ENCODE measurements at regions not wholly inside any gene's neighbourhood (a gene's known extent, or its start where the extent isn't known, plus 50 kb on each side); places are given as distances from the start of the nearest gene placed in this dataset.

GRCh38 chr3:28649266-28649665 is 300.6 kb upstream of the AZI2 start:
- DNase-seq, result no peak

GRCh38 chr3:28651159-28651558 is 302.5 kb upstream of the AZI2 start:
- no peak for DNase-seq

- DNase-seq, result no peak
These were observed 315.5 kb upstream of the AZI2 start for GRCh38 chr3:28664123-28664522.

GRCh38 chr3:28667646-28668621 is 319.3 kb upstream of the AZI2 start:
- DNase-seq, result no peak

- DNase-seq, result no peak
These were observed 321.2 kb upstream of the AZI2 start for GRCh38 chr3:28669870-28670269.

GRCh38 chr3:28672406-28672805 is 323.8 kb upstream of the AZI2 start:
- no peak for DNase-seq

GRCh38 chr3:28673446-28673845 is 324.8 kb upstream of the AZI2 start:
- DNase-seq, result no peak

GRCh38 chr3:28674212-28674611 is 325.6 kb upstream of the AZI2 start:
- no peak for DNase-seq

GRCh38 chr3:28677581-28677980 is 329.0 kb upstream of the AZI2 start:
- no peak for DNase-seq

- DNase-seq, result no peak
These were observed 329.5 kb upstream of the AZI2 start for GRCh38 chr3:28678086-28678485.

- DNase-seq, result no peak
These were observed 331.4 kb upstream of the AZI2 start for GRCh38 chr3:28680050-28680449.

- DNase-seq, result no peak
These were observed 333.5 kb upstream of the AZI2 start for GRCh38 chr3:28682121-28682520.

GRCh38 chr3:28690176-28690575 is 341.6 kb upstream of the AZI2 start:
- DNase-seq, result no peak

- no peak for DNase-seq
These were observed 350.1 kb upstream of the AZI2 start for GRCh38 chr3:28698706-28699105.

GRCh38 chr3:28699283-28699682 is 350.7 kb upstream of the AZI2 start:
- no peak for DNase-seq

GRCh38 chr3:28700728-28701127 is 352.1 kb upstream of the AZI2 start:
- DNase-seq, result no peak

GRCh38 chr3:28703843-28704242 is 355.2 kb upstream of the AZI2 start:
- no peak for DNase-seq

GRCh38 chr3:28711293-28711692 is 362.7 kb upstream of the AZI2 start:
- no peak for DNase-seq

- no peak for DNase-seq
These were observed 368.3 kb upstream of the AZI2 start for GRCh38 chr3:28716939-28717338.

GRCh38 chr3:28718074-28718849 is 369.6 kb upstream of the AZI2 start:
- no peak for DNase-seq

- DNase-seq, result no peak
These were observed 378.2 kb upstream of the AZI2 start for GRCh38 chr3:28726840-28727239.

- no peak for DNase-seq
These were observed 378.7 kb upstream of the AZI2 start for GRCh38 chr3:28727307-28727706.

GRCh38 chr3:28738425-28738824 is 389.8 kb upstream of the AZI2 start:
- no peak for DNase-seq

- no peak for DNase-seq
These were observed 391.0 kb upstream of the AZI2 start for GRCh38 chr3:28739647-28740046.

All from NCI-H187 treated with DMSO at 0.1 percent for 48 hours (cell line).